Ascending aorta (tissue), 2 donors: ENCODE measurements at regions not wholly inside any gene's neighbourhood (a gene's known extent, or its start where the extent isn't known, plus 50 kb on each side); places are given as distances from the start of the nearest gene placed in this dataset.

Experiments used
- DNase-seq, 2 donors: peaks; one replicate each; pipeline ENCODE4 v3.0.0-alpha.2; 2019; ENCODE audit warnings: low spot score in 2 of 2
- H3K27ac ChIP-seq, 2 donors: fragments of 200-600 bp; sonication (generic); one replicate each; pipeline ENCODE4 v1.5.1; 2016 to 2017; ENCODE audit warnings: mild to moderate bottlenecking in 1 of 2
- H3K27me3 ChIP-seq: fragments of 200-600 bp; sonication (generic); one replicate; pipeline ENCODE4 v1.5.1; 2017
- H3K36me3 ChIP-seq, 2 donors: fragments of 200-600 bp; sonication (generic); one replicate each; pipeline ENCODE4 v1.5.1; 2016
- H3K4me1 ChIP-seq, 2 donors: fragments of 200-600 bp; sonication (generic); one replicate each; pipeline ENCODE4 v1.5.1; 2016 to 2017; ENCODE audit warnings: mild to moderate bottlenecking in 1 of 2
- H3K4me3 ChIP-seq, 2 donors: fragments of 200-600 bp; sonication (generic); one replicate each; pipeline ENCODE4 v1.5.1; 2016 to 2017; ENCODE audit warnings: mild to moderate bottlenecking in 1 of 2
- H3K9me3 ChIP-seq, 2 donors: fragments of 200-600 bp; sonication (generic); one replicate each; pipeline ENCODE4 v1.5.1; 2016
- intact Hi-C: fragments of 100-400 bp; cut with DNase I; formaldehyde crosslinking; loops from one replicate; pipeline ENCODE4 v1.15.1; 2023
- TF ChIP-seq, protein P1 (sequence below), 3 experiments: fragments of 200-600 bp in 2 of 3; fragments of 450-650 bp in 1 of 3; sonication (generic) in 2 of 3; IDR thresholded peaks; one replicate each; pipeline ENCODE4 v1.5.1; 2016 to 2019; ENCODE audit warnings: antibody characterized with exemption in 3 of 3, mild to moderate bottlenecking in 1 of 3, moderate library complexity in 1 of 3

DNA sequence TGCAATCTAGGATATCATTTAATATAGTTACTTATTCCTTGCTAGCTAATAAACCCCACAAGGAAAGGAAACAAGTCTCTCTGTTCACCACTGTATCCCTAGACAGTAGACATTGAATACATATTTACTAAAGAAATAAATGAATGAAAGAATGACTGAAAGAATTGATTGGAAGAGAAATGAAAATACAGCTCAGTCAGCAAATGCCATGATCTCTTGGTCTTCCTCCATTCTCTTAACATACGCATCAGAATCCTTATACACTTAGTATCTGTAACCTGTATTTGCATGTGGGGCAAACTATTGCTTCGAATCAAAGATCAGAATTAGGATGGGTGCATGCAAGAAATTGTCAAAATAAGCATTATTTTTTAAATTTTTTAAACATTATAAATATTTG is 500.8 kb upstream of the ADGRL2 start:
- Histone ChIP-seq H3K36me3 (no peaks in the 10 kb centered on the region), H3K9me3 (no peaks in the 10 kb centered on the region), H3K4me3 (no peak overlapping the region), H3K27me3 (no peaks in the 10 kb centered on the region), H3K27ac (no peak overlapping the region), H3K4me1 (no peaks in the 10 kb centered on the region)
- TF ChIP-seq, protein P1, sequence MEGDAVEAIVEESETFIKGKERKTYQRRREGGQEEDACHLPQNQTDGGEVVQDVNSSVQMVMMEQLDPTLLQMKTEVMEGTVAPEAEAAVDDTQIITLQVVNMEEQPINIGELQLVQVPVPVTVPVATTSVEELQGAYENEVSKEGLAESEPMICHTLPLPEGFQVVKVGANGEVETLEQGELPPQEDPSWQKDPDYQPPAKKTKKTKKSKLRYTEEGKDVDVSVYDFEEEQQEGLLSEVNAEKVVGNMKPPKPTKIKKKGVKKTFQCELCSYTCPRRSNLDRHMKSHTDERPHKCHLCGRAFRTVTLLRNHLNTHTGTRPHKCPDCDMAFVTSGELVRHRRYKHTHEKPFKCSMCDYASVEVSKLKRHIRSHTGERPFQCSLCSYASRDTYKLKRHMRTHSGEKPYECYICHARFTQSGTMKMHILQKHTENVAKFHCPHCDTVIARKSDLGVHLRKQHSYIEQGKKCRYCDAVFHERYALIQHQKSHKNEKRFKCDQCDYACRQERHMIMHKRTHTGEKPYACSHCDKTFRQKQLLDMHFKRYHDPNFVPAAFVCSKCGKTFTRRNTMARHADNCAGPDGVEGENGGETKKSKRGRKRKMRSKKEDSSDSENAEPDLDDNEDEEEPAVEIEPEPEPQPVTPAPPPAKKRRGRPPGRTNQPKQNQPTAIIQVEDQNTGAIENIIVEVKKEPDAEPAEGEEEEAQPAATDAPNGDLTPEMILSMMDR (IDR thresholded peaks at IDR 0.05) = no peak
- DNase-seq = no peak
- intact Hi-C loops = loop anchor here (10.0 kb wide), 1 partner anchor 455 kb away; no protein-coding TSS in a partner anchor

DNA sequence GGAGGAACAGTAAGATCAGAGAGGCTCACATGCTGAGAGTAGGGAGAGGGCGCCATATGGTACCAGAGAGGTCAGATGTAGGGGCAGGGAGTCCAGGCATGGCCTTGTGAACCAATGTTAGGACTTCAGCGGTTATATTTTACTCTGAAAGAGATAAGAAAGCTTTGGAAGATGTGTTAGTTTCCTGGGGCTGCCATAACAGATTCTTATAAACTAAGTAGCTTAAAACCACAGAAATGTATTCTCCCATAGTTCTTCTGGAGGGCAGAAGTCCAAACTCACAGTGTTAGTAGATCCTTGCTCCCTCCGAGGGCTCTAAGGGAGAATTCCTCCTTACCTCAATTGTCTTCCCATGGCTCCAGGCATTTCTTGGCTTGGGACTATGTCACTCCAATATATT is 502.5 kb upstream of the ADGRL2 start:
- Histone ChIP-seq H3K27ac (no peak overlapping the region), H3K4me3 (no peak overlapping the region), H3K27me3 (no peaks in the 10 kb centered on the region), H3K36me3 (no peaks in the 10 kb centered on the region), H3K4me1 (no peaks in the 10 kb centered on the region), H3K9me3 (no peaks in the 10 kb centered on the region)
- TF ChIP-seq, protein P1 (IDR thresholded peaks at IDR 0.05) = no peak
- intact Hi-C loops = no loop called here
- DNase-seq = no peak

DNA sequence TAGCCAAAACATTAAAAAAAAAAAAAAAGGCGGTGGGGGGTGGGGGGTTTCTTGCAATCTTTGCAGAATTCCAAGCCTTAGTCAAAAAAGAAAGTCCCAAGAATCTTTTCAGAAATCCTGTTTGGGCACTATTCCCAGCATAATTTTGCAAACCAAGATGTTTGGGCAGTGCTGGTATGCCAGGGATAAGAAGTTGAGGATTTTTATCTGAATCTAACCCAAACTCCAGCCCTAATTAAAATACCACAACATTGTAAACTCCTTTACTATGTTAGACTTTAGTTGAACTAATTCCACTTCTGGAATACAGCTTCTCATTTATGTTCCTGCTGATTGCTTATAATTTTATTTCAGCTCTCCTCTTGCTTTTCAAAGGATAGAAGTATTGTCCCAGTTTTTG is 504.1 kb upstream of the ADGRL2 start:
- intact Hi-C loops = no loop called here
- Histone ChIP-seq H3K4me3 (no peak overlapping the region), H3K36me3 (no peaks in the 10 kb centered on the region), H3K9me3 (no peaks in the 10 kb centered on the region), H3K4me1 (no peaks in the 10 kb centered on the region), H3K27me3 (no peaks in the 10 kb centered on the region), H3K27ac (no peak overlapping the region)
- TF ChIP-seq, protein P1 (IDR thresholded peaks at IDR 0.05) = no peak
- DNase-seq = no peak

DNA sequence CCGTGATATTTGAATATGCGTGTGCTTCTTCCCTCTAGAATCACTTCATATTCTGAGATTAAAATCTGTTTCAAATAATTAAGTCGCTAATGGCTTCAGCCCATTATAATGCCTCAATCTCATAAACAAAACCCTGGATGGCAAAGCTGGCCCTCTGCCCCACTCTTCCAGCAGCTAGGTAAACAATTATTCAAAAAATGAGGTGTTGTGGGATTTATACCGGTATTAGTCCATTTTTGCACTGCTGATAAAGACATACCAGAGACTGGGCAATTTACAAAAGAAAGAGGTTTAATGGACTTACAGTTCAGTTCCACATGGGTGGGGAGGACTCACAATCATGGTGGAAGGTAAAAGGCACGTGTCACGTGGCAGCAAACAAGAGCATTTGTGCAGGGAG is 510.4 kb upstream of the ADGRL2 start:
- no peaks in the 10 kb centered on the region for H3K4me1 ChIP-seq
- H3K27ac ChIP-seq = no peak overlapping the region
- H3K4me3 ChIP-seq = no peak overlapping the region
- no peaks in the 10 kb centered on the region for H3K9me3 ChIP-seq
- DNase-seq = no peak
- H3K36me3 ChIP-seq = no peaks in the 10 kb centered on the region
- intact Hi-C loops = no loop called here
- TF ChIP-seq, protein P1 (IDR thresholded peaks at IDR 0.05) = no peak
- no peaks in the 10 kb centered on the region for H3K27me3 ChIP-seq

DNA sequence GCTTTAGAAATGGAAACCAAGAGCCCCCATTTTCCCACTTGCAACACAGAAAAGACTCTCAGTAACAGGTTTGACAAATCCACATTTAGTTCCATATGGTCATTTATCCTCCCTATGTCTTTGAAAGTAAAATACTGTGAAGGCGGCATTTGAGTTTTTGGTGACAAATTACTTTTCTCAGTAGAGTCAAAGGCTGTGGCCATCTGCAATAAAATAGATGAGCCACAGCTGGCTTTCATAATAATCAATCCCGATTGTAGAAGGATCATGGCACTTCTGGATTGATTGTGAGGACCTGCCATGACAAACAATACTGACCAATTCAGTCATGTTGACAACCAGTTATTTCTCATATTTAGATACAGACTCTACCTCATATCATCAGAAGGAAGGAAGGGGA is 512.0 kb upstream of the ADGRL2 start:
- no peak overlapping the region for H3K27ac ChIP-seq
- no peak for DNase-seq
- intact Hi-C loops = no loop called here
- TF ChIP-seq, protein P1 (IDR thresholded peaks at IDR 0.05) = no peak
- H3K9me3 ChIP-seq = no peaks in the 10 kb centered on the region
- H3K36me3 ChIP-seq = no peaks in the 10 kb centered on the region
- H3K27me3 ChIP-seq = no peaks in the 10 kb centered on the region
- H3K4me1 ChIP-seq = no peaks in the 10 kb centered on the region
- no peak overlapping the region for H3K4me3 ChIP-seq

DNA sequence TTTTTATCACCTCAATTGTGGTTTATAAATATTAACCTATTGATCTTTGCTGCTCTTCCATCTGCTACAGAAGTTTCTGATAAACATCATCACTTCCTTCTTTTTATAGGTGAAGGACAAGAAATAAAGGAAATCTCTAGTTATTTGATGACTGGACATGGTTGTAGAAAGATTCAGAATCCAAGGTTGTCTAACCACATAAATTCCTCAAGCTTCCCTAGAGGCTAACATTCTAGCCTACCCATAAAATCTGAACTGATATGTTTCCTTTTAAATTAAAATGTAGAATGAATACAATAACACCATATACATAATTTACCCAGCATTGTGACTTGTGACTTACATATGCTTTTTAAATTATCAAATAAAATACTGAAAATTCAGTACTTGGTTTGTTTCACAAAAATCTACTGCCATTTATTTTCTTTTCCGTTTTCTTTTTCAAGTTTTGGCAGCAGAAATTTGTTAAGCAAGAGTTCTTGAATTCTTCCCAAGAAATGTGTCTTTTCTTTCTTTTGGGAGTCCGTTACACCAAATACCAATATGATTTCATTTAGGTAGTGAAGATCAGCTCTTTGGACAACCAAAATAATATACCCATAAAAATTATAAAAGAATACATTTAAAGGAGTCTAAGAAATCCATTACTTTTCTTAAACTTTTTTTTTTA is 513.2 kb upstream of the ADGRL2 start:
- no peaks in the 10 kb centered on the region for H3K27me3 ChIP-seq
- intact Hi-C loops = no loop called here
- no peaks in the 10 kb centered on the region for H3K4me1 ChIP-seq
- H3K4me3 ChIP-seq = no peak overlapping the region
- TF ChIP-seq, protein P1 (IDR thresholded peaks at IDR 0.05) = no peak
- H3K27ac ChIP-seq = no peak overlapping the region
- H3K9me3 ChIP-seq = no peaks in the 10 kb centered on the region
- no peaks in the 10 kb centered on the region for H3K36me3 ChIP-seq
- no peak for DNase-seq
